Stimulated activated CD4-positive, alpha-beta T cell treated with anti-CD3 and anti-CD28 coated beads, Interleukin-4, amount 100 ng/mL, for 1 hour (primary cell): ENCODE measurements at regions not wholly inside any gene's neighbourhood (a gene's known extent, or its start where the extent isn't known, plus 50 kb on each side); places are given as distances from the start of the nearest gene placed in this dataset.
"Not testable (repeated sequence)": the region's sequence is repeated elsewhere in the genome, so short reads cannot be mapped to it uniquely, and the experiment has no call there.

ENCODE experiments used
- DNase-seq: peaks from one replicate; pipeline ENCODE4 v3.0.0-alpha.2; 2020

- no peak for DNase-seq
These were observed 94.8 kb upstream of the SCAF8 start for GRCh38 chr6:154638369-154638768.

- not testable (repeated sequence) for DNase-seq
These were observed 94.0 kb upstream of the SCAF8 start for GRCh38 chr6:154639196-154639595.

- DNase-seq: no peak
These were observed 84.9 kb upstream of the SCAF8 start for GRCh38 chr6:154648188-154648887.

- DNase-seq: no peak
These were observed 84.4 kb upstream of the SCAF8 start for GRCh38 chr6:154648888-154649205.

- no peak for DNase-seq
These were observed 83.5 kb upstream of the SCAF8 start for GRCh38 chr6:154649721-154650120.

GRCh38 chr6:154650351-154650750, 82.9 kb upstream of the SCAF8 start:
- no peak for DNase-seq

- no peak for DNase-seq
These were observed 81.6 kb upstream of the SCAF8 start for GRCh38 chr6:154651656-154652055.

- no peak for DNase-seq
These were observed 79.8 kb upstream of the SCAF8 start for GRCh38 chr6:154653385-154653784.

- no peak for DNase-seq
These were observed 79.4 kb upstream of the SCAF8 start for GRCh38 chr6:154653853-154654252.

GRCh38 chr6:154656660-154657059, 76.6 kb upstream of the SCAF8 start:
- no peak for DNase-seq

- DNase-seq: no peak
These were observed 71.4 kb upstream of the SCAF8 start for GRCh38 chr6:154661768-154662167.

- no peak for DNase-seq
These were observed 68.9 kb upstream of the SCAF8 start for GRCh38 chr6:154664287-154664686.

GRCh38 chr6:154668156-154668555, 65.1 kb upstream of the SCAF8 start:
- DNase-seq: no peak

GRCh38 chr6:154672086-154672485, 61.1 kb upstream of the SCAF8 start:
- DNase-seq: no peak

GRCh38 chr6:154673919-154674318, 59.3 kb upstream of the SCAF8 start:
- no peak for DNase-seq

GRCh38 chr6:154675602-154676088, 57.6 kb upstream of the SCAF8 start:
- peak; percentile 80 for DNase-seq

- DNase-seq: no peak
These were observed 50.5 kb upstream of the SCAF8 start for GRCh38 chr6:154682633-154683125.
